GM21390 (cell line): ENCODE measurements at regions not wholly inside any gene's neighbourhood (a gene's known extent, or its start where the extent isn't known, plus 50 kb on each side); places are given as distances from the start of the nearest gene placed in this dataset.
"Not testable (repeated sequence)": the region's sequence is repeated elsewhere in the genome, so short reads cannot be mapped to it uniquely, and the experiment has no call there.

Experiments
- ATAC-seq: cut with Tn5 transposase; IDR thresholded peaks from one replicate; pipeline ENCODE4 v1.9.1; 2021; ENCODE audit not compliant: unreplicated experiment

DNA sequence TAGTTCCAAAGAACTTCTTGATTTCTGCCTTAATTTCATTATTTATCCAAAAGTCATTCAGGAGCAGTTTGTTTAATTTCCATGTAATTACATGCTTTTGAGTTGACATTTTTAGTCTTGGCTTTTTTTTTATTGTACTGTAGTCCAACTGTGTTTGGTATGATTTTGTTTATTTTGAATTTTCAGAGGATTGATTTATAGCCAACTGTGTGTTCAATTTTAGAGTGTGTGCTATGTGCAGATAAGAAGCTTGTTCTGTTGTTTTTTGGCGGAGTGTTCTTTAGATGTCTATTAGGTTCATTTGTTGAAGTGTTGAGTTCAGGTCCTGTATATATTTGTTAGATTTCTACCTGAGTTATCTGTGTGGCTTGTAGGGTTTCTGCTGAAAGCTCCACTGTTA lies 533.6 kb downstream of the TRAM1L1 start:
- ATAC-seq = no peak

GRCh38 chr4:116547632-116548031 lies 537.7 kb downstream of the TRAM1L1 start:
- no peak for ATAC-seq

DNA sequence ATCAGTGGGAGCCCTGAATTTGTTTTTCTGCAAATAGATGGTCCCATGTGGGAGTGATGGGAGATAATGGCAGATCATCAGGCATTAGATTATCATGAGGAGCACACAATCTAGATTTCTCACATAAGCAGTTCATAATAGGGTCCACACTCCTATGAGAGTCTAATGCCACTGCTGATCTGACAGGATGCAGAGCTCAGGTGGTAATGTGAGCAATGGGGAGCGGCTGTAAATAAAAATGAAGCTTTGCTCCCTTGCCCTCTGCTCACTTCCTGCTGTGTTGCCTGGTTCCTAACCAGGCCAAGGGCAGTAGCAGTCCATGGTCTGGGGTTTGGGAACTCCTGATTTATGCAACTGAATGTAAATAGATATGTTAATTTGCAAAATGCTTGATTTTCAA lies 538.6 kb downstream of the TRAM1L1 start:
- no peak for ATAC-seq

GRCh38 chr4:116544946-116545345 lies 540.4 kb downstream of the TRAM1L1 start:
- no peak for ATAC-seq

DNA sequence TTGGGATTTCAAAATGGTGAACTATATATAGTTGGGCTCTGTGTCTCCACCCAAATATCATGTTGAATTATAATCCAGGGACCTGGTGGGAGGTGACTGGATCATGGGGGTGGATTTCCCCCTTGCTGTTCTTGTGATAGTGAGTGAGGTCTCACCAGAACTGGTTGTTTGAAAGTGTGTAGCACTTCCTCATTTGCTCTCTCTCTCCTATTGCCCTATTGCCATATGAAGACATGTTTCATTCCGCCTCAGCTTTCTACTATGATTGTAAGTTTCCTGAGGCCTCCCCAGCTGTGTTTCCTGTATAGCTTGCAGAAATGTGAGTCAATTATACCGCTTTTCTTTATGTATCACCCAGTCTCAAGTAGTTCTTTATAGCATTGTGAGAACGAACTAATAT lies 545.6 kb downstream of the TRAM1L1 start:
- ATAC-seq = no peak

DNA sequence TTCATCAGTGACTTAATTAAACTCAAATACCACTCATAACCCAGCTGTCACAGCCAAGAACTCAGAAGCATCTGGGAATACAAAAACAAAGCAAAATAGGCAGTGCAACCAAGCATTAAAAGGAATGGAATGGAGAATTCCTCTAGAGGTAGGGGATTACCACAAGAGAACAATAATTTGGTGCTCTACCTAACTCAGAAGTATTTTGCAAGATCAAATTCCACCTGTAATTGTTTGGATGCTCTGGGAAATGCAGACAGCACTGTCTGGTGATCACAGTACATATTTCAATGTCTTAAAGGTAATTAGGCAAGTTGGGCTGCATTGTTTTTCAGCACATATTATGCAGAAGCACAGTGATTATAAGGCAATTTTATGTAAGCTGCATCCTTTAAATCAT lies 547.5 kb downstream of the TRAM1L1 start:
- no peak for ATAC-seq

- ATAC-seq = not testable (repeated sequence)
These were observed 549.4 kb downstream of the TRAM1L1 start for GRCh38 chr4:116536024-116536423.

GRCh38 chr4:116531870-116532269 lies 553.5 kb downstream of the TRAM1L1 start:
- ATAC-seq = no peak

DNA sequence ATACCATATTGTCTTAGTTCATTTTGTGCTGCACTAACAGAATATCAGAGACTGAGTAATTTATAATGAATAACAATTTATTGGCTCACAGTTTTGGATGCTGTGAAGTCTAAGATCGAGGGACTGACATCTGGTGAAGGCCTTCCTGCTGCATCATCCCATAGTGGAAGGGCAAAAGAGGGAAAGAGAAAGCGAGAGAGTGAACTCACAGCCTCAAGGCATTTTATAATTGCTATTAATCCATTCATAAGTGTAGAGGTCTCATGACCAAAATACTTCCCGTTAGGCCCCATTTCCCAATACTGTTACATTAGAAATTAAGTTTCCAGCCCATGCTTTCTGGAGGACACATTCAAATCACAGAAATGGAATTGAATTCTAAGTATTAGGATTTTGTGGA lies 554.4 kb downstream of the TRAM1L1 start:
- no peak for ATAC-seq

DNA sequence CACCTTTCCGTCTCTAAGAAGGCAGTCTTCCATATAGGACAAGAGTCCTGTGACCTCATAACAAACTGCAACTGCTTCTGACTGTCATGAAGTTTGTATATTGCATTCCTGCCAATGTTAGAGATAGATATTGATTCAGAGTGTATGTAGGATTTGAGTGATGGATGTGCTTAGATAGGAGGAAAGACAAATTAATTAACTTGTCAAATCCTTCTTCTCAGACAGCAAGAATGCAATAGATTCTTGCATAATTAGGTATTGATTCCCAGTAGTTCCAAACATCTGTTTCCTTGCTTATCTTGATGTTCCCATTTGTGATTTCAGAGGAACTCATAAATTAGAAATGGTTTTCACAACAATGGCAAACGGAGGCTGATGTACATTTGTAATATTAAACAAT lies 555.3 kb downstream of the TRAM1L1 start:
- ATAC-seq = no peak

DNA sequence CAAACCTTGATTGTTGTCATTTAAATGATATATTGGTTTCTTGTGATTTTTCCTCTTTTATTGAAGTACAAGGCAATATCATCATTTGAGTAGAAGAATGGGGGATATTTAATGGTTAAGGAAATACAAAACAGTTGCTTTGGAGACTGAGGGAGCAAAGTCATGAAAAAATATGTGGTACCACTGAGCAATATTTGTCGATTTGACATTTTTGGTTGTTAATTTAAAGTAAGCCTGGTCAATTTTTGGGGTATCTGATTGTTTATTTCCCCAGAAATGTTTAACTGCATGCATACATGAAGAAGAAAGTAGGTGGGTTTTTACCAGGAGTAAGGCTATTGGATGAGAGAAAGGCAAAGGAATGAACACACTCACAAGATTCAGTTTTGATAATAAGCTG lies 556.2 kb downstream of the TRAM1L1 start:
- no peak for ATAC-seq

- ATAC-seq = no peak
These were observed 562.5 kb downstream of the TRAM1L1 start for GRCh38 chr4:116522922-116523321.

DNA sequence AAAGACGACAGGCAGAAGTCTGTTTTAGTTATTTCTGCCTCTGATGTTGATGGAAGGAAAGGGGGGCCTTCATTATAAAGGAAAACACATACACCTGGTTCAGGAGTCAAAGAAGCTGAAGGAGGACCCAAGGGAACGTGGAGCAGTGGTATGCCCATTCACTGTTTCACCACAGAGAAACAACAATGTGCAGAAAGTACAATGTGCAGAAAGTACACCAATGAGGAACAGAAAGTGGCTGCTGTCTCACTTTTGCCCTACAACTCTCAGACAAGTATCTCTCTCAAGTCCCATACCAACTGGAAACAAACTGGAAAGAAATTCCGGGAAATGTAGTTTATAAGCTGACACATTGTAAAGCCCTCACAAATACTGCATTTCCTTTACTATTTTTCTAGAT lies 564.5 kb downstream of the TRAM1L1 start:
- no peak for ATAC-seq

DNA sequence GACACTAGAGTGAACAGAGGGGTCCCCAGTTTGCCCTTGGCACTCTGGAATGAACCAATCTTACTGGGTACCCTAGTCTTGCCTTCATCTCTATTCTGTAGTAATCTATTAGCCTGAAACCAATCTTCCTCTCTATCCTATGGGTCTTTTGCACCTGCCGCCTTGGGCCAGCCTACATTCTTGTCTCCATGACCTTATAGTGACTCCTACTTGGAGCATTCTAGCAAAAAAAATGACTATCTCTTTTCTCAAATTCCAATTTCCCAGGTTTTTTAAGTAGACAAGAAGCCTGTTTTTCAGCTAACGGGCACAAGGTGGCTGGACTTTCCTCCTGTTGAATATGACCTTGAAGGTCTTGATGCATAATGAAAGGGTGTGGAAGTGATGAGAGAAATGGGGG lies 568.7 kb downstream of the TRAM1L1 start:
- ATAC-seq = no peak

GRCh38 chr4:116515959-116516358 lies 569.4 kb downstream of the TRAM1L1 start:
- no peak for ATAC-seq

DNA sequence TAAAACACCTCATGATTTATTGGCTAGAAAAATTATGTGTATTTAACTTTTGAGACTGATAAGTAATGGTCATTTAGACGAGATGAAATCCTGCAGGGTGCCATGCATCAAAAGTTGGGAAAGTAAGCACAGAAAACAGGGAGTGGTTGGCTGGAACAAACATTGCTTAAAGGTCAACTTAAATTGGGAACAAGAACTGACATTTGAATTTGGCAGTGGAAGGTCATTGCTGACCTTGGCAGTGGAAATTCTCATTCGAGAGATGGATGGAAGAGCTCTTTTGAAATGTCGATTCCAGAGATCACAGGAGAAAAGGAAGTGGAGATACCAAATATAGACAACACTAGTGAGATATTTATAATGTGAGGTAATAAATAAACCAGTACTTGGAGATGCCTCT lies 572.8 kb downstream of the TRAM1L1 start:
- ATAC-seq = no peak

DNA sequence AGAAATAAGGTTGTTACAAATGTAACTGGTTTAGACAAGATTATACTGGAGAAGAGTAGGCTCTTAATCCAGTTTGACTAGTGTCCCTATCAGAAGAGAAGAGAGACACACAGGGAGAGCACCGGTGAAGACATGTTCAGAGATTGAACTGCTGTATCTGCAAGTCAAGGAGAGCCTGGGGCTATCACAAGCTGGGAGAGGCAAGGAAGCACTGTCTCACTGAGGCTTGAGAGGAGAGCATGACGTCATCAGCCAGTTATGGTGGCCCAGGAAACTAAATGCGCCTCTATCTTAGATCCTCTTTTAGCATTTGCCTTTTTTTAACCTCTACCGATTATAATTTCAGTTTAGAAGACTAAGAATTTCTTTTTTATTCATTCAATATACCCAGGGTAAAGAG lies 583.4 kb downstream of the TRAM1L1 start:
- no peak for ATAC-seq

- ATAC-seq = no peak
These were observed 585.2 kb downstream of the TRAM1L1 start for GRCh38 chr4:116500225-116500624.

DNA sequence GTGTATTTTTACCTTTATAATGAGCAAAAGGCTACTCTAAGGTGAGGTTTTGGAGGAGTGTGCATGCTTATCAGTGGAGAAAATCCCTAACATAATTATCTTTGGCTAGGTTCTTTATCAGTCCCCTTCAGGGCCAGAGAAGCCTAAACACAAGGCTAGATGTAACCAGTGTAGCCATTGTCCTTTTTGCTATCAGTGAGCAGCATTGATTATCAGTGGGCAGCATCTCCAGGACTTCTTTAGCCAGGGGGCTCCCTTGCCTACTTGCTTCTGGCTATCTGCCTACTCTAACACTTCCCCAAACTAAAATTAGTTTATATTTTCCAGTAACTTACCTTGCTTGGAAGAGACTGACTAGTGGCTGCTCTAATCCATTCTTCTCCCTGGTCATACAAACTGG lies 595.6 kb downstream of the TRAM1L1 start:
- ATAC-seq = no peak

- ATAC-seq = no peak
These were observed 599.0 kb downstream of the TRAM1L1 start for GRCh38 chr4:116486401-116486800.

- no peak for ATAC-seq
These were observed 604.8 kb downstream of the TRAM1L1 start for GRCh38 chr4:116480546-116480945.

DNA sequence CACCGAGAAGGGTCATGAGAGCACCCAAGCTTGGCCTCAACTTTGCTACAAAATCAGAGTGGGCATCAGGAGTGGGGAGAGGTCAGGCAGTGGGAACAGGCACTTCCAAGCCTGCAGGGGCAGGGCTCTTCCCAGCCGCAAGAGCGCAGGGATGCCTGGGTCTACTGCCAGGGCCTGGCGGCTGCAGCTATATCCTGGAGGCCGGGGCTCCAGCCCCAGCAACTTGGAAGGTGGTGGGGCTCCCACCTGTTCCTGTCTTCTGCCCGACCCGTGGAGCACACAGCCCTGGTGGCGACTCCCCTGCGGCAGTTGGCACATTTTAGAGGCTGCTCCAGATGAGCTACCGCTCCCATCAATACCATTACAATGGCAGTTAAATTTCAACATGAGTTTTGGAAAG lies 607.0 kb downstream of the TRAM1L1 start:
- ATAC-seq = no peak

- ATAC-seq = peak; percentile 79
These were observed 615.8 kb downstream of the TRAM1L1 start for GRCh38 chr4:116469582-116469981.

DNA sequence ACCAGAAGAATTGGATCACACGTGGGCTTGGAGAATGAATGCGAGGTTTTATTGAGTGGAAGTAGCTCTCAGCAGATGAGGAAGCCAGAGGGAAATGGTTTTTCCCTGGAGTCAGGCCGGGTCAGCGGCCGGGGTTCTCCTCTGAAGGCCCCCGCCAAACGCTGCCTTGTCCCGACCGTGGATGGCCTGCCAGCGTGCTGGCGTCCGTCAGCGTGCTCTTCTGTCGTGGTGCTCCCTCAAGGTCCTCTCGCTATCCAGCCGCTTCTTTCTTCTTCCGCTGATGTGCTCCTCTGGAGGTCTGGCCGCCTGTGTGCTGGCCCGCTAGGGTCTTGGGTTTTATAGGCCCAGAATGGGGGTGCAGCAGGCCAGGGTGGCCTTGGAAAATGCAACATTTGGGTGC lies 632.2 kb downstream of the TRAM1L1 start:
- ATAC-seq = no peak
